Osteoblast (primary cell): ENCODE measurements at regions not wholly inside any gene's neighbourhood (a gene's known extent, or its start where the extent isn't known, plus 50 kb on each side); places are given as distances from the start of the nearest gene placed in this dataset.

Source experiments
- DNase-seq: peaks from one replicate; pipeline ENCODE4 v3.0.0; 2011; ENCODE audit warnings: low spot score, mixed read lengths; ENCODE audit not compliant: insufficient read length; ENCODE audit errors: missing footprints
- H2AFZ ChIP-seq: 2 replicates; pipeline ENCODE4 v1.6.0; 2011; ENCODE audit warnings: mild to moderate bottlenecking, low read length
- H3K27ac ChIP-seq: 2 replicates; pipeline ENCODE4 v1.5.1; 2011; ENCODE audit warnings: mild to moderate bottlenecking, low read depth, low read length, moderate library complexity
- H3K27me3 ChIP-seq: 2 replicates; pipeline ENCODE4 v1.6.0; 2012; ENCODE audit warnings: mild to moderate bottlenecking, control low read depth, inconsistent platforms, low read length, moderate library complexity; ENCODE audit not compliant: insufficient read depth
- H3K36me3 ChIP-seq: 2 replicates; pipeline ENCODE4 v1.5.1; 2011; ENCODE audit warnings: mild to moderate bottlenecking, low read length, control low read depth, moderate library complexity; ENCODE audit not compliant: insufficient read depth
- H3K4me1 ChIP-seq: 2 replicates; pipeline ENCODE4 v1.5.1; 2011; ENCODE audit warnings: mild to moderate bottlenecking, low read length, control low read depth, moderate library complexity; ENCODE audit not compliant: insufficient read depth
- H3K4me2 ChIP-seq: 2 replicates; pipeline ENCODE4 v1.6.0; 2011; ENCODE audit warnings: mild to moderate bottlenecking, low read length; ENCODE audit not compliant: insufficient read depth
- H3K4me3 ChIP-seq: fragments of 200-600 bp; sonication (generic); 3 replicates; pipeline ENCODE4 v1.5.1; 2012; ENCODE audit warnings: mild to moderate bottlenecking, low read length, inconsistent platforms; ENCODE audit not compliant: insufficient read depth
- H3K79me2 ChIP-seq: 2 replicates; pipeline ENCODE4 v1.6.0; 2012; ENCODE audit warnings: mild to moderate bottlenecking, low read length, control low read depth, inconsistent platforms; ENCODE audit not compliant: insufficient read depth
- H3K9me3 ChIP-seq: 2 replicates; pipeline ENCODE4 v1.5.1; 2011; ENCODE audit warnings: low read depth, low read length, control low read depth
- H4K20me1 ChIP-seq: 2 replicates; pipeline ENCODE4 v1.6.0; 2012; ENCODE audit warnings: mild to moderate bottlenecking, low read length, control low read depth; ENCODE audit not compliant: insufficient read depth
- TF ChIP-seq, protein P1 (sequence below): IDR thresholded peaks from 2 replicates; pipeline ENCODE4 v1.5.1; 2011; ENCODE audit warnings: mild to moderate bottlenecking, low read depth, low read length, moderate library complexity; ENCODE audit errors: extremely low read depth

- Histone ChIP-seq H3K27me3 (no peaks in the 10 kb centered on the region), H2AFZ (no peak overlapping the region), H3K79me2 (no peaks in the 10 kb centered on the region), H3K4me3 (no peak overlapping the region), H3K27ac (no peak overlapping the region), H3K4me1 (no peaks in the 10 kb centered on the region), H3K4me2 (no peak overlapping the region), H3K36me3 (no peaks in the 10 kb centered on the region), H4K20me1 (no peaks in the 10 kb centered on the region), H3K9me3 (no peaks in the 10 kb centered on the region)
- TF ChIP-seq, protein P1, sequence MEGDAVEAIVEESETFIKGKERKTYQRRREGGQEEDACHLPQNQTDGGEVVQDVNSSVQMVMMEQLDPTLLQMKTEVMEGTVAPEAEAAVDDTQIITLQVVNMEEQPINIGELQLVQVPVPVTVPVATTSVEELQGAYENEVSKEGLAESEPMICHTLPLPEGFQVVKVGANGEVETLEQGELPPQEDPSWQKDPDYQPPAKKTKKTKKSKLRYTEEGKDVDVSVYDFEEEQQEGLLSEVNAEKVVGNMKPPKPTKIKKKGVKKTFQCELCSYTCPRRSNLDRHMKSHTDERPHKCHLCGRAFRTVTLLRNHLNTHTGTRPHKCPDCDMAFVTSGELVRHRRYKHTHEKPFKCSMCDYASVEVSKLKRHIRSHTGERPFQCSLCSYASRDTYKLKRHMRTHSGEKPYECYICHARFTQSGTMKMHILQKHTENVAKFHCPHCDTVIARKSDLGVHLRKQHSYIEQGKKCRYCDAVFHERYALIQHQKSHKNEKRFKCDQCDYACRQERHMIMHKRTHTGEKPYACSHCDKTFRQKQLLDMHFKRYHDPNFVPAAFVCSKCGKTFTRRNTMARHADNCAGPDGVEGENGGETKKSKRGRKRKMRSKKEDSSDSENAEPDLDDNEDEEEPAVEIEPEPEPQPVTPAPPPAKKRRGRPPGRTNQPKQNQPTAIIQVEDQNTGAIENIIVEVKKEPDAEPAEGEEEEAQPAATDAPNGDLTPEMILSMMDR = no peak
- no peak for DNase-seq
These were observed 633.4 kb downstream of the DSC3 start for GRCh38 chr18:30409120-30409519.

GRCh38 chr18:30406728-30407127, 635.8 kb downstream of the DSC3 start:
- Histone ChIP-seq H2AFZ (no peak overlapping the region), H3K79me2 (no peaks in the 10 kb centered on the region), H3K4me3 (no peak overlapping the region), H4K20me1 (no peaks in the 10 kb centered on the region), H3K27ac (no peak overlapping the region), H3K4me1 (no peaks in the 10 kb centered on the region), H3K4me2 (no peak overlapping the region), H3K9me3 (no peaks in the 10 kb centered on the region), H3K27me3 (no peaks in the 10 kb centered on the region), H3K36me3 (no peaks in the 10 kb centered on the region)
- DNase-seq = no peak
- TF ChIP-seq, protein P1 = no peak

- Histone ChIP-seq H3K9me3 (no peaks in the 10 kb centered on the region), H3K27me3 (no peaks in the 10 kb centered on the region), H3K4me1 (no peaks in the 10 kb centered on the region), H4K20me1 (no peaks in the 10 kb centered on the region), H3K79me2 (no peaks in the 10 kb centered on the region), H3K36me3 (no peaks in the 10 kb centered on the region), H2AFZ (no peak overlapping the region), H3K4me2 (no peak overlapping the region), H3K4me3 (no peak overlapping the region), H3K27ac (no peak overlapping the region)
- TF ChIP-seq, protein P1 = no peak
- DNase-seq = no peak
These were observed 637.5 kb downstream of the DSC3 start for GRCh38 chr18:30405038-30405437.

DNA sequence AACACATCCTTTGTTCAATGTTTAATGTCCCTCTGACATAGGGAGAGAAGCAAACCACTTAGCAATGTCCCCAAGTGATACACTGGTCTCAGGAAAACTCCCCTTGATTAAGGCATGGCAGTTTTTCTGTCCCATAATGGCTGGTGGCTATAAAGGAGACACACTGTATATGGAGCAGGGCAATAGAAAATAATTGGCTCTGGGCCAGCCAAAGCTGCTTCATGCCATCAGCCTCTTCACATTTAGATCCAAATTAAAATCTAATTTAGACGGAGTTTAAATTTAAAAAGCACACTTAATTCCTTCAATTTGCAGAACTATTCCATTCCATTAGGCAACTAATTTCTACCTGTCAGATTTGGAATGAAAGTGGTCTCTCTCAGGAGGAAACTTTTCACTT, 638.1 kb downstream of the DSC3 start:
- no peak overlapping the region for H3K4me2 ChIP-seq
- no peaks in the 10 kb centered on the region for H3K4me1 ChIP-seq
- TF ChIP-seq, protein P1 = no peak
- H4K20me1 ChIP-seq = no peaks in the 10 kb centered on the region
- DNase-seq = no peak
- H3K27me3 ChIP-seq = no peaks in the 10 kb centered on the region
- no peaks in the 10 kb centered on the region for H3K79me2 ChIP-seq
- H3K36me3 ChIP-seq = no peaks in the 10 kb centered on the region
- no peak overlapping the region for H3K27ac ChIP-seq
- H2AFZ ChIP-seq = no peak overlapping the region
- no peak overlapping the region for H3K4me3 ChIP-seq
- no peaks in the 10 kb centered on the region for H3K9me3 ChIP-seq
